ENCODE measurements at regions not wholly inside any gene's neighbourhood (a gene's known extent, or its start where the extent isn't known, plus 50 kb on each side); places are given as distances from the start of the nearest gene placed in this dataset.

- no peak for TF ChIP-seq SRF (IDR thresholded peaks at IDR 0.05; ENCODE audit: low read depth)
Measured at GRCh38 chr6:60681806-60682205, 1604.2 kb downstream of the KHDRBS2 start (continued).

GRCh38 chr6:60679175-60679574 is 1606.8 kb downstream of the KHDRBS2 start:
- BruUV-seq (replicated peaks) = no TSS peak
- Histone ChIP-seq H3K36me3 (ENCODE audit: control insufficient read depth in 1 of 2, insufficient read depth in 2 of 2, low read length in 2 of 2) (no peaks in the 10 kb centered on the region), H4K20me1 (ENCODE audit: insufficient read depth) (no peaks in the 10 kb centered on the region), H3K79me2 (ENCODE audit: insufficient read depth, low read length) (no peaks in the 10 kb centered on the region), H3K4me3 (replicated peaks in 1 of 2; ENCODE audit: low read depth in 1 of 2, low read length in 2 of 2) (no peak overlapping the region), H3K27ac (ENCODE audit: low read depth, low read length) (no peak overlapping the region), H3K27me3 (ENCODE audit: insufficient read depth, low read length) (no peaks in the 10 kb centered on the region), H3K9me2 (ENCODE audit: insufficient read depth) (no peaks in the 10 kb centered on the region), H3K9me3 (ENCODE audit: control insufficient read depth in 1 of 2, insufficient read depth in 1 of 2, low read depth in 1 of 2, low read length in 2 of 2) (peaks cover 0 to 27% of the 10 kb centered on the region in 2 experiments; a peak in 2 of 4 replicates), H3K4me1 (ENCODE audit: control insufficient read depth in 1 of 2, insufficient read depth in 2 of 2, low read length in 2 of 2) (no peaks in the 10 kb centered on the region), H2AFZ (ENCODE audit: low read depth, low read length, poor library complexity, severe bottlenecking) (no peak overlapping the region), H3K4me2 (ENCODE audit: low read length) (no peak overlapping the region), H3K9ac (ENCODE audit: low read length) (no peak overlapping the region)
- intact Hi-C loops (cut with micrococcal nuclease) = no loop called here
- CTCF ChIA-PET = no interaction called here
- DNase-seq (ENCODE audit: low read depth, low spot score) = no peak
- RAD21 ChIA-PET (ENCODE audit: low non-redundant PET in 1 of 2, low total read pairs in 2 of 2, uncharacterized antibody in 2 of 2, unreplicated experiment in 2 of 2) = no interaction called here
- POLR2A ChIA-PET = no interaction called here
- TF ChIP-seq SIN3A (IDR thresholded peaks at IDR 0.05; ENCODE audit: low read depth) = no peak
- TF ChIP-seq CBX3 (IDR thresholded peaks at IDR 0.05; ENCODE audit: low read depth) = no peak
- TF ChIP-seq SRF (IDR thresholded peaks at IDR 0.05; ENCODE audit: low read depth) = no peak
- TF ChIP-seq CTCF (IDR thresholded peaks at IDR 0.05 in 2 of 3, conservative IDR thresholded peaks at IDR 0.05 in 1 of 3; ENCODE audit: borderline replicate concordance in 1 of 3, insufficient read depth in 1 of 3, low read depth in 2 of 3, low read length in 2 of 3) = no peak
- TF ChIP-seq EZH2phosphoT487 (IDR thresholded peaks at IDR 0.05; ENCODE audit: borderline replicate concordance) = no peak
- TF ChIP-seq REST (IDR thresholded peaks at IDR 0.05; ENCODE audit: low read depth) = no peak
- TF ChIP-seq YY1 (IDR thresholded peaks at IDR 0.05; ENCODE audit: extremely low read depth, insufficient replicate concordance, low read depth, low read length) = no peak
- TF ChIP-seq EGR1 (IDR thresholded peaks at IDR 0.05; ENCODE audit: low read depth) = no peak
- no peak for ATAC-seq

Measured in HCT116 (cell line).